Mucosa of descending colon (tissue), 3 donors: ENCODE measurements at regions not wholly inside any gene's neighbourhood (a gene's known extent, or its start where the extent isn't known, plus 50 kb on each side); places are given as distances from the start of the nearest gene placed in this dataset.
"Not testable (repeated sequence)": the region's sequence is repeated elsewhere in the genome, so short reads cannot be mapped to it uniquely, and the experiment has no call there.

Experiments used
- ATAC-seq: fragments of 200-7000 bp; cut with Tn5 transposase; one replicate; pipeline ENCODE4 v1.9.1; 2020; ENCODE audit warnings: mild to moderate bottlenecking, moderate library complexity
- DNase-seq, 3 donors: peaks; one replicate each; pipeline ENCODE4 v3.0.0-alpha.2; 2020
- H3K36me3 ChIP-seq: fragments of 200-600 bp; one replicate; pipeline ENCODE4 v1.8.0; 2021; ENCODE audit warnings: low read depth, mild to moderate bottlenecking
- H3K4me1 ChIP-seq: fragments of 200-600 bp; one replicate; pipeline ENCODE4 v1.8.0; 2021; ENCODE audit warnings: low read depth, mild to moderate bottlenecking
- H3K4me3 ChIP-seq: fragments of 200-600 bp; one replicate; pipeline ENCODE4 v1.8.0; 2021; ENCODE audit warnings: mild to moderate bottlenecking
- H3K9me3 ChIP-seq: fragments of 200-600 bp; one replicate; pipeline ENCODE4 v1.8.0; 2021; ENCODE audit warnings: mild to moderate bottlenecking
- intact Hi-C, 2 donors: fragments of 100-400 bp; cut with DNase I in 1 of 2; cut with micrococcal nuclease in 1 of 2; formaldehyde crosslinking; loops; one replicate each; pipeline versions ENCODE4 v1.11.0 to v1.11.1; 2022; cut with DNase I, micrococcal nuclease
- donor health status: DM: no; HTN: no; CAD: no; lungs with moderate emphysema.
- donor health status: DM: no; HTN: no; CAD: no.
- donor health status: DM: no; HTN: yes; CAD: no.

DNA sequence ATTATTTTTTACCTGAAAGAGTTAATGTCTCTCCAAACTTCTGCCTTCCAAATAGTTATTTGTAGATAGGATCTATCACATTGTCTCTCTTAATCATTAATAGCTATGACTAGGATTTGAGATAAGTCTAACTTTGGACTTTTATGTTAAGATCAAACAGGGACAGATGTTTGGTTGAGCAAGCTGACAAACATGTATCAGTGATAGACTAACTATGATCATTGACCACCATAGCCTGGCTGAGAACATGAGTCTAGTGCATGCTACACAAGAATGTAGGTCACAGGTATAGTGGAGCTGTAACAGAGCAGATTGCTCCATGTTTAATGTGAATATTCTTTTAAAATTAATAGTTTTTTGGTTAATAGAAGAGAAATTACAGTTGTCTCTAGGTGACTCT, 52.0 kb downstream of the SYT15B start:
- H3K4me1 ChIP-seq, H3K4me3 ChIP-seq, DNase-seq, ATAC-seq, H3K9me3 ChIP-seq, H3K36me3 ChIP-seq, intact Hi-C loops: not testable (repeated sequence)

DNA sequence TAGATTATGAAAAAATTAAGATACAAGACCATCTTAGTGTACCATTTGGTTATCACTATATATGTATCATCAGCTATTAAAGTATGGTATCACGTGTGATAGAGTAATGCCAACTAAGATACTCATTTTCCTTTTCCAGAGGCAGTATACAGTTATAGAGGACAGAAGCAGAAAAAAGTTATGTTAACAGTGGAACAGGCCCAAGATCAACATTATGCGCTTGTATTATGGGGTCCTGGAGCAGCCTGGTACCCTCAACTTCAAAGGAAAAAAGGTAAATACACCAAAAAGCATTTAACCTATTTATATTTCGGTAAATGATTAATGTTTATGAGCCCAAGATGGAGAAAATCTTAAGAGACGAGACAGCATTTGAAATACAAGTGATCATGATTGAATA, 52.9 kb downstream of the SYT15B start:
- not testable (repeated sequence) for ATAC-seq

DNA sequence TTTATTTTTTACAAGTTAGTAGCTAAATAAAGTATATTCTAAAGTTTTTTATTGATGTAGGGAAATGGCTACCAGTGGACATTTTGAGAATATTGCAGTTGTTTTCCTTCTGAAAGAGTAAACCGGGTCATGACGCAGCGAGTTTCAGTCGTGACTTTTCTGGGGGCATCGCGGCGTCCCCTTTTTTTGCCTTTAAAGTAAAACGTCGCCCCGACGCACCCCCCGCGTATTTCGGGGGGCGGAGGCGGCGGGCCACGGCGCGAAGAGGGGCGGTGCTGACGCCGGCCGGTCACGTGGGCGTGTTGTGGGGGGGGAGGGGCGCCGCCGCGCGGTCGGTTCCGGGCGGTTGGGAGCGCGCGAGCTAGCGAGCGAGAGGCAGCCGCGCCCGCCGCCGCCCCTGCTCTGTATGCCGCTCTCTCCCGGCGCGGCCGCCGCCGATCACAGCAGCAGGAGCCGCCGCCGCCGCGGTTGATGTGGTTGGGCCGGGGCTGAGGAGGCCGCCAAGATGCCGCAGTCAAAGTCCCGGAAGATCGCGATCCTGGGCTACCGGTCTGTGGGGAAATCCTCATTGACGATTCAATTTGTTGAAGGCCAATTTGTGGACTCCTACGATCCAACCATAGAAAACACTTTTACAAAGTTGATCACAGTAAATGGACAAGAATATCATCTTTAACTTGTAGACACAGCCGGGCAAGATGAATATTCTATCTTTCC, 57.5 kb downstream of the SYT15B start:
- intact Hi-C loops, H3K4me1 ChIP-seq, H3K9me3 ChIP-seq, H3K4me3 ChIP-seq, H3K36me3 ChIP-seq: not testable (repeated sequence)
- ATAC-seq (peak; percentile 100), DNase-seq (peak; percentile 79 to 90 (median 83))

More for the DNA sequence above, 52.9 kb downstream of the SYT15B start:
- H3K4me3 ChIP-seq, H3K9me3 ChIP-seq, H3K4me1 ChIP-seq, DNase-seq, intact Hi-C loops, H3K36me3 ChIP-seq: not testable (repeated sequence)

DNA sequence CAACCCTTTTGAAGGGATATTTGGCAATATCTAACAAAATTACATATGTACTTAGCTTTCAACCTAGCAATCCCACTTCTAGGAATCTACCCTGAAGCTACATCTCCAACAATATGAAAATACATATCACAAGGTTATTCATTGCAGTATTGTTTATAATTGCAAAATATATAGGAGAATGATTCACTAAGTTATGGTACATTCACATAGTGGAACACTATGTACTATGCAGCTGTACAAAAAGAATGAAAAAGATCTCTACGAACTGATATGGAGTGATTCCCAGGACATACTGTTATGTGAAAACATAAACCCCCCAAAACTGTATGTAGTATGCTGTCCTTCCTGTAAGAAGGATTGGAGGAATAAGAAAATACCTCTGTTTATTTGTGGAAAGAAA, 62.1 kb downstream of the SYT15B start:
- intact Hi-C loops, ATAC-seq, H3K4me3 ChIP-seq, H3K4me1 ChIP-seq, H3K9me3 ChIP-seq, H3K36me3 ChIP-seq, DNase-seq: not testable (repeated sequence)

DNA sequence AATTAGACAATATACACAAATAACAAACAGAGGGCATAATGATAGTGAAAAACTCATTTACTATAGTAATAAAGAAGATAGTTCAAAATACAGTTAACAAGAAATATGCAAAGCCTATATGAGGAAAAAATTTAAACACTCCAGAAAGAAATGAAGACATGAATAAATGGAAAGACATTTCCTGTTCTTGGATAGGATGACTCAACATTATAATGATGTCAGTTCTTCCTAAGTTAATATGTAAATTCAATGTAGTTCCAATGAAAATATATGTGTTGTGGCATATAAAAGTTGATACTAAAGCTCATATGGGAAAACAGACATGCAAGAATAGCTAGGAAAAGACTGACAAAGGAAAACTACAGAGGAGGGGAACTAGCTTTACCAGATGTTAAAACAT, 63.5 kb downstream of the SYT15B start:
- intact Hi-C loops, H3K4me1 ChIP-seq, ATAC-seq, DNase-seq, H3K9me3 ChIP-seq, H3K4me3 ChIP-seq, H3K36me3 ChIP-seq: not testable (repeated sequence)

DNA sequence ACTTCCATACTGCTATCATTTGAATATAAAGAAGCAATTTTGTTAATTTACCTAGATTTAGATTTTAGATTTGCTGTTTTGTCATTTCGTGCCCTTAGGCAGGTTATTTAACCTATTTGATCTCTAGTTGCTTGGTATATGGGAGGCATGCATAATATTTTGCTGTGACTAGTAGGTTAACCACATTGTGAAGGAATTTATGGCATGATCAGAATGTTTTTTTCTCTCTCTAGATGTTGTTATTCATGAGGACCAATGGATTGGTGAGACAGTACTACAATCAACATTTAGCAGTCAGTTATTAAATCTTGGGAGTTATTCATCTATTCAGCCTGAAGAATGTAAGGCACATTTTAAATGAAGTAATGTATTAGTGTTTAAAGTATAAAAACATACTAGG, 67.2 kb downstream of the SYT15B start:
- DNase-seq, intact Hi-C loops, ATAC-seq: not testable (repeated sequence)

DNA sequence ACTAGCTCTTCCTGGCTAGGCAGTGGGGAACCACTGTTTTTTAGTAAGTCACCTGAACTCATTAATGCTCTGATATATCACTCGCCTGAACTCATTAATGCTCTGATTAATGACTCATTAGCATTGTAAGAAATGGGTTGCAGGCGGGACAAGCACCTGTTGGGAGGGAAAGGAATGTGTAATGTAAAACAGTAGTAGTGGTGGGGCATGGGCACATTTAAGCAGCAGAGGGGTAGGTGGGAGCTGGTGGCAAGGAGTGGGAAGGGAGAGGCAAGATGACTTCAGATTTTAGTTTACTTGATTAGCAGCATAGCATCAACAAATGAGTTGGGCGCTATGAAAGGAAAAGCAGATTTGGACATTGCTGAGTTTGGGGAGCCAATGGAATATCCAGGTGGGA, 68.2 kb downstream of the SYT15B start:
- H3K4me1 ChIP-seq, H3K4me3 ChIP-seq, H3K9me3 ChIP-seq, ATAC-seq, intact Hi-C loops, DNase-seq, H3K36me3 ChIP-seq: not testable (repeated sequence)

More for the DNA sequence above, 67.2 kb downstream of the SYT15B start:
- H3K9me3 ChIP-seq, H3K4me3 ChIP-seq, H3K4me1 ChIP-seq, H3K36me3 ChIP-seq: not testable (repeated sequence)

DNA sequence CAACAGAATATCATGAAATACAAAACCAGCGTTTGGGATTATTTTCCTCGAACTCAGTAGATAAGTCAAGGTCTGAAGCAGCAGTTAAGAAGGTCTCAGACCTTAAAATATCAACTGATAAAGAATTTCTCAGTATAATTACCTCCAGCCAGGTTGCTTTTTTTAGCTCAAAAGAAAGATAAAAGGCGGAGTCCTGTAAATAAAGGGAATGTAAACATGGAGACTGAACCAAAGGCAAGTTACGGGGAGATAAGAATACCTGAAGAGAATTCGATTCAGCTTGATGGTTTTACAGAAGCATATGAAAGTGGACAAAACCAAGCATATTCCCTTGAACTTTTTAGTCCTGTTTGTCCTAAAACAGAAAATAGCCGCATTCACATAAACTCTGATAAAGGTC, 73.1 kb downstream of the SYT15B start:
- intact Hi-C loops, DNase-seq, H3K9me3 ChIP-seq, H3K36me3 ChIP-seq, H3K4me3 ChIP-seq, ATAC-seq, H3K4me1 ChIP-seq: not testable (repeated sequence)

DNA sequence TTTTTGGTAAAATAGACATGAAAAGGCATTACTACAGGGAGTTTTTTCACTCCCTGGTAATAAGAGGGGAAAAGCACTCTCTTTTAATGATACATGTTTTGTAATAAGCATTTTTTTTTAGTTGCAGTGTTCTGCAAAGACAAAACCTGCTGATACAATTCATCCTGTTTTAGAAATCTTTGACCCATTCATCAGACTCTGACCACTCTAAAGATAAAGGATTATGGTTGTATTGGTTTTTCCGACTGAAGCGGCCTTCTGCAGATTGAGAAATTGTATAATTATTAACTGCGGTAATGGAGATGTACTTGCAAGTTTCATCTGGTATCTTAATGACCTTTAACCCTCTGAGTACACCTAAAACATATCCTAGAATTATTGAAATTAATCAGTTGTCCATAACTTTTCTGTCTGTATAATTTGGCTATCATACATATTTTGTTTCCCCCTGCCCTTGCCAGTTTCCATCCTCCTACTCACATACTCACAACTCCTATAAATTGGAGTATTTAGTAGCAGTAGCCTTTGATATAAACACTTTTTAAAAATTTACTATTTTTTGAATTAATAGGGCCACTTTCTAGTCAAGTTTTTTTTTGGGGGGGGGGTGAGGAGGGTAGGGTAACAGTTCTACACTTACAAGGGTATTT, 79.4 kb downstream of the SYT15B start:
- H3K9me3 ChIP-seq, DNase-seq, intact Hi-C loops, H3K4me1 ChIP-seq, H3K4me3 ChIP-seq, H3K36me3 ChIP-seq, ATAC-seq: not testable (repeated sequence)

DNA sequence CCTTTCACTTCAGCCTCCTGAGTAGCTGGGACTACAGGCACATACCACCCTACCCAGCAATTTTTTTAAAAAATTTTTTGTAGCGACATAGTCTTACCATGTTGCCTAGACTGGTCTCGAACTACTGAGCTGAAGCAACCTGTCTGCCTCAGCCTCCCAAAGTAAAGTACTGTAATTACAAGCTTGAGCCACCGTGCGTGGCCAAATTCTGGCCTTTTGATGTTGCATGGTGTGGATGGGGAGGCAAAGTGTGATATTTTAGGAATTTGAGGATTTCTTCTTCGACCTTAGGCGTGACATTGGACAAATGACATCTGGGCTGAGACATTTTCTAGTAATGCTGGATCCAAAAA, 81.8 kb downstream of the SYT15B start:
- H3K9me3 ChIP-seq, H3K36me3 ChIP-seq, DNase-seq, intact Hi-C loops, ATAC-seq, H3K4me3 ChIP-seq, H3K4me1 ChIP-seq: not testable (repeated sequence)

DNA sequence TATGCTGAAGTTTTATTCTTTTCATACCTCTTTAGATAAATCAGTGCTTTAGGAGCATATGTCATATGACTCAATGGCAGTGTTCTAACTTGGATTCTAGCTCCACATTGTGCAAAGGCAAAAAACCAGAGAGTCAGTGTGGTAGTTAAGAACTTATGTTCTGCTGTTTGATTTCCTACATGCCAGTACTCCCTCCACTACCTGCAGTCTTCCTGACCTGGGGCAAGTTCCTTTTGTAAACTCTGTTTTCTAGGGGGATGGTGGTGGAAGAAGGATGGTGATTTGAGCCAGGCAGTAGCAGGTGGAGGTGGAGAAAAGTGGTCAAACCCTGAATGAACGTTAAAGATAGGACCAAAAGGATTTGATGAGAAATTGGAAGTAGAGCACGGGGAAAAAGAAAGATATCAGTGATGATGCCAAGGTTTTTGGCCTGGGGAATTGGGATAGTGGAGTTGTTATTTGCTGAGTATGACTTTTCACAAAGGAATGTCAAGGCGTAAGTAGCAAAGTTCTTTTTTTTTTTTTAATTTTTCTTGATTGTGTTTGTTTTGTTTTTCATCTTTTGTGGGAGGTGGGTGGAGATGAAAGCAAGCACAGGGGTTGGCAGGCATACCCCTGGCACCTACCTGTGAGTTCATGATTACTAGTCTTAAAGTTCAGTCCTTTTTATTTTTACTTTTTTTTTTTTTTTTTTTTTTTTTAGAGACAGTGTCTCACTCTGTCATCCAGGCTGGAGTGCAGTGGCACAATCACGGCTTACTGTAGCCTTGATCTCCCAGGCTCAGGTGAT, 82.3 kb downstream of the SYT15B start:
- H3K4me1 ChIP-seq, H3K36me3 ChIP-seq, DNase-seq, ATAC-seq, intact Hi-C loops, H3K9me3 ChIP-seq, H3K4me3 ChIP-seq: not testable (repeated sequence)

DNA sequence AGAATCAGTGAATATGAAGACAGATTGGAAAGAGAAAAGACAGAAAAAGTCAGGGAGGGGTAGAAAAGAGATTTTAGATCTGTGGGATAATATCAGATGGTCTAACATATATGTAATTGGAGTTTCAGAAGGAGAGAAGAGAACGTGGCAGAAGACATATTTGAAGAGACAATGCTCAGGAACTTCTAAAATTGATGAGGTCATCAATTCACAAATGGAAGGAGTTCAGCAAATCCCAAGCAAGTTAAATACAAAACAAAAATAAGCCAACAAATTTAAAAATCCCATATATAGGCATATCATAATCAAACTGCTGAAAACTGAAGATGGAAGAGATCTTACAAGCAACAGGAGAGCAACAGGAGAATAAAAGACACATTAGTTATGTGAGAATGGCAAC, 87.3 kb downstream of the SYT15B start:
- H3K36me3 ChIP-seq, intact Hi-C loops, ATAC-seq, DNase-seq, H3K4me1 ChIP-seq, H3K9me3 ChIP-seq, H3K4me3 ChIP-seq: not testable (repeated sequence)

DNA sequence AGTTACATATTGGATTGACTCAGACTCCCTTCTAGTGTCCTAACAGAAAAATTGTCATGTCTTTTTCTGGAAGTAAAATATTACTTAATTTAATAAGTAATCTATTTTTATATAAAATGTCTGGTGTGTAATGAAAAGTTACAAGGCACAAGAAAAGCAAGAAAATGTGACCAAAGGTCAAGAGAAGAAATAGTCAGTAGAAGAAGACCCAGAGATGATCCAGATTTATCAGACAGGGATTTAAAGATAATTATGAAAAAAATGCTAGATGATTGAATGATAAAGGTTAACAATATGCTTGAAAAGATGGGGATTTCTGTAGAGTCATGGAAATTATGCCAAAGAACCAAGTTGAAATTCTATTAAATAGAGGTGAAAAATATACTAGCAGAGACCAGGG, 87.8 kb downstream of the SYT15B start:
- ATAC-seq, intact Hi-C loops: not testable (repeated sequence)

DNA sequence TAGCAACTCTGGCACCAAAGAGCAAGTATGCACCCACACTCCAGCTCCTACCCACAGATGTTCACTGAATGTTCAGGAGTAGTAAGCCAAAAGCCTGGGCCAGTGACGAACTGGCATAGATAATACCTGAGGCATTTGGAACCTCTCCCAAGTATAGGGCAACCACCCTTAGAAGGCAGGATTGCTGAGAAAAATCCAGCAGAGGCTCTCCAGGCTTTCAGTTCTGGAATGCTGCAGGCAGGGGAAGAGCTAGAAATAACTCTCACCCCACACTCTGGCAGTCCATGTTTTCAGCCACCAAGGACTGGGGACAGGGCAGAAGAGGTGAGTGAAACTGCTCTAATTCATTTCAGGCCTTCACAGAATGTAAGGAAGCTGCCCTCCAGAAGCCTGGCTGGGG, 90.3 kb downstream of the SYT15B start:
- H3K9me3 ChIP-seq, H3K4me3 ChIP-seq, intact Hi-C loops, H3K4me1 ChIP-seq, DNase-seq, H3K36me3 ChIP-seq: not testable (repeated sequence)
- ATAC-seq = peak; percentile 10

More for the DNA sequence above, 87.8 kb downstream of the SYT15B start:
- not testable (repeated sequence) for H3K4me1 ChIP-seq, DNase-seq, H3K36me3 ChIP-seq, H3K9me3 ChIP-seq, H3K4me3 ChIP-seq
